ENCODE measurements at regions not wholly inside any gene's neighbourhood (a gene's known extent, or its start where the extent isn't known, plus 50 kb on each side); places are given as distances from the start of the nearest gene placed in this dataset.

DNA sequence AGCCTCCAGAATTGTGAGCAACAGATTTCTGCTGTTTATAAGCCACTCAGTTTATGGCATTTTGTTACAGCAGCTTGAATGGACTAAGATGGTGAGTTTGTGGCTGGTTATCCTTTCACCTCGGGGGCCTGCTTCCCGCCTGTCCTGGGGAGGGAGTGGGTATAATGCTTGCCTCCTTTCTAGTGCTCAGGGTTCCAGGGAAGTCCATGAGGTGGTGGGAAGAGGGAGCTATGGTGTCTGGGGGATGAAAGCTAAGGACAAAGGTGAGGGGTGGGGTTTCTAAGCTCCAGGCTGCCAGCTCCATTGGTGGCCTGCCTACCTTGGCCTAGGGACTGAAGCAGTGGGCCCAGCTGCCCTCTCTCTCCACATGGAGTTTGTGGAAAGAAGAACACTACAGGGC is 50.2 kb upstream of the SDK2 start:
- DNase-seq: no peak

DNA sequence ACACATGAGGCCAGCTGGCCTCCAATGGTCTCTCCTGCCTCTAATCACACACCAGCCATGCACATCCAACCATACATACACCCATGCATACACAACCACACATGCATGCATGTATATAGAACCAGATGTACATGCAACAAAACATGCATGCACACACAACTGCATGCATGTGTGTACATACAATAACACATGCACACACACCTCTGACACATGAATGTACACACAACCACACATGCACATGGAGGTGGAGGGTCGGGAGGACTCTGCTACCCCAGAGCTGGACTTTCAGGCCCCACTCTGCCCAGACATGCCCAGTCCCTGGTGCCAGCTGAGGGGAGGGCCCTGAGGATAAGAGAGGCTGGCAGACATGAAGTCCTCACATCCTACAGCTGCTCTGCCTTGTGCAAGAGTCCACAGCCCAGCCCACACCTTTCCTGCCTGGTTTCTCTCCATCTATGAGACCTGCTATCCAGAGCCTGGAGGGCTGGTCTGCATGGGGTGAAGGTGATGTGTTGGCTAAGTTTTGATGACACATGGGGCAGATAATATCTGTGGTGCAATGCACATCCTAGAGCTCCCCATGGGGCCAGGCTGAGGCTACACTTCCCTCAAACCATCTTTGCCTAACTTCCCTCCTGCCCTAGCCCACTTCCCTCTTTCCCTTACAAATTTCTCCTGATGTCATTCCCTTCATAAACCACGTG is 50.9 kb upstream of the SDK2 start:
- DNase-seq: no peak

DNA sequence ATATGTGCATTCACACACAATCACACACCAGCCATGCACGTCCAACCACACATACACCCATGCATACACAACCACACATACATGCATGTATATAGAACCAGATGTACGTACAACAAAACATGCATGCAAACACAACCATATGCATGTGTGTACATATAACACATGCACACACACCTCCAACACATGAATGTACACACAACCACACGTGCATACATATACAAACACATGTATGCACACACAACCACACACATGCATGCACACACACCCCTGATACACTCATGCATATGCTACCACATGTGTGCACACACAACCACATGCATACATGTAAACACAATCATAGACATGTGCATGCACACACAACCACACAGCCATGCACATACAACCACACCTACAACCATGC is 52.0 kb upstream of the SDK2 start:
- DNase-seq: no peak

DNA sequence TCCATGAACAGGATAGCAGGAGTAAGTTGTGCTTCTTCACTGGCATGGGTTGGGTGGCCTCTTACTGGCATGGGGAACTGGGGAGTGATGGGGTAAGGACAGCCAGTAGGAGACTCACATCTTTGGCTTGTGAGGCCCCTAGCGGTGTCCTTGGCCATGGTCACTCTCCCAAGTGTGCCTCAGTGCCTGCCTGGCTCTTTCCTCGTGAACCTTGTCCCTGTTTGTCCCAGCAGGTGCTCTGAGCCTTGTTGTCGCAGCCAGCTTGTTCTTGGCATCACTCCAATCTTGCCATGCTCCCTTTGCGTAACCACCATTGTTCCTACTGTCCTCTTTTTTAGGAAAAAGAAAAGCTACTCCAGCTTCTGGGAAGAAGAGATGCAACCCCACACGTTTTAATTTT is 53.6 kb upstream of the SDK2 start:
- no peak for DNase-seq

DNA sequence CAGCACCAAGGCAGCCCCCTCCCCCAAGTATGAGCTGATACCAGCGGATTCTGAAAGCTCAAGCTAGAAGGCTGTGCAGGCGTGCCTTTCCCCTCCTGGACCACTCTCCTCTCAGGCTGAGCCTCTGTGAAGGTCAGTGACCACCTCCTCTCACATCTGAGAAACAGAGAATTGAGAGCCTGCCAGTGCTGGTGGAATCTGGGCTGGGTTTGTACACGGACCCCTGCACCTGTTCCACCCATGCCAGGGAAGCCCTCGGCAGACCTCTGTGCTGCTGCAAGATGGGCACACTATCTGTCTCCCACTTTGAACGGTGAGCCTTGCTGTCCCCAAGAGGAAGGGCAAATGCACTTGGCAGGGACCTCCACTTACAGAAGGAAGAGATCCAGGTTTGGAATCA is 54.7 kb upstream of the SDK2 start:
- DNase-seq: no peak

DNA sequence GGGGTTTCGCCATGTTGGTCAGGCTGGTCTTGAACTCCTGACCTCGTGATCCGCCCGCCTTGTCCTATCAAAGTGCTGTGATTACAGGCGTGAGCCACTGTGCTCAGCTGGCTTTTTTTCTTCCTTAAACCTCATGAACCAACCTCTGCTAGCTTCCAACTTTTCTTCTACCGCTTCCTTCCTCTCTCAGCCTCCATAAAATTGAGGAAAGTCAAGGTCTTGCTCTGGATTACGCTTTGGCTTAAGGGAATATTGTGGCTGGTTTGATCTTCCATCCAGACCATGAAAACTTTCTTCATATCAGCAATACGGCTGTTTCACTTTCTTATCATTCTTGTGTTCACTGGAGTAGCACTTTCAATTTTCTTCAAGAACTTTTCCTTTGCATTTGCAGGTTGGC is 57.5 kb upstream of the SDK2 start:
- DNase-seq: no peak

DNA sequence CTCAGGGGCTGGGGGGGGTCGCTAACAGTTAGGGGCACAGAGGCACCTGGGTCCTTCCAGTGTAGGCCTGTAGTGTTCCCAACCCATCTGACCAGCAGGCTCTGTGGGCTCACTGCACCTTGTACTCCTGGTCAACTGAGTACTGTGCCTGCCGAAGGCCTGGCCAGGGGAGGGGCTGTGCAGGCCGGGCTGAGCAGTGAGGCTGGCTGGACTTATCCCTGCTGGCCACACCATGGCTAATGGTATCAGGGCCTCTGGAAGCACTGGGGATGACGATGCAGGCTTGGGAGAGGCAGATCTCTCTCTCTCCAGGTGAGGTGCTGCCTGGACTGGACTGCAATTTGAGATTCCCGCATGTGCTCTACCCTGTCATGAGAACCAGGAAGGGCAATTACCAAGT is 58.9 kb upstream of the SDK2 start:
- DNase-seq: no peak

DNA sequence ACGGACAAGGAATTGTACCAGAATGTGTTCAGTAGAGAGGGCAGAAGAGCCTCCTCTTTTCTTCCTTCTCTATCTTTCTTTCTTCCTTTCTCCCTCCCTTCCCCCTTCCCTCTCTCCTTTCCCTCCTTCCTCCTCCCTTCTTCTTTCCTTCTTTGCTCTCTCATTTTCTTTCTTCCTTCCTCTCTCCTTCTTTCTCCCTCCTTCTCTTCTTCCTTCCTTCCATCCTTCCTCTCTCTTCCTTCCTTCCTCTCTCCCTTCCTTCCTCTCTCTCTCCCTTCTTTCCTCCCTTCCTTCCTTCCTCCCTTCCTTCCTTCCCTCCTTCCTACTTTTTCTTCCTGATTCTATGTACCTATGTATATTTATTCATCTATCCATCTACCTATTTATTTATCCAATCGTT is 59.7 kb upstream of the SDK2 start:
- no peak for DNase-seq

DNA sequence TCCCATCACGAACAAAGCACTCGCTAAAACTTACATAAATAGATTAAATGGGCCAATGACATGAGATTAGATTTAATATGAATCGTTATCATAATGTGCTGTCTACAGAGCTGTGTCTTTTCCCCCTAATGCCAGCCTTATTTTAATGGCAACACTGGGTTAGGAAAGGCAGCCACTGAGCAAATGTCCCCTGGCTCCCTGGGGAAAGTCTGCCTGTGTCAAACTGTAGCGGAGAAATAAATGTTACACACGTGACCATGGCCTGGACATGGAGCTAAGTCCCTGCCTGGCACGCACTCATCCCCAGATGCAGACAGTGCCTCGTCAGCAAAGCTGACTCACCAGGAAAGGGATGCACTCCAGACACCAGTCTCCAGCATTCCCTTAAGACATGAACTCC is 61.3 kb upstream of the SDK2 start:
- no peak for DNase-seq

DNA sequence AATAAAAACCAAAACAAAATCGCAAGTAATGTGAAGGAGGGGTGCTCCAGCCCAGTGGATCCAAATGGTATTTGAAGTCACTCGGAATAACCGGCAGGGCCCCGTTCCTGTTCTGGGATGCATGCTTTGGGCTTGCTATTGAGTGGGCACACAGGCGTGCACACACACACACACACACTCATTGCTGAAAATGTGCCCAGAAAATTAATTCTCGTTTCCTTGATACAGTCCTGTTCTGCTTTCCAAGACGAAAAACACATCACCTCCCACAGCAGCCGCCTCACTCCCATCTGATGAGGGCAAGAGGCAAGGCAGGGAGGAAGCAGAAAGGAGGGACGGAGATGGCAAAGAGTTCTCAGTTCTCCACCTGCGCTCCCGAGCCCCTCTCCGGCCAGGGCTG is 62.2 kb upstream of the SDK2 start:
- DNase-seq: no peak

DNA sequence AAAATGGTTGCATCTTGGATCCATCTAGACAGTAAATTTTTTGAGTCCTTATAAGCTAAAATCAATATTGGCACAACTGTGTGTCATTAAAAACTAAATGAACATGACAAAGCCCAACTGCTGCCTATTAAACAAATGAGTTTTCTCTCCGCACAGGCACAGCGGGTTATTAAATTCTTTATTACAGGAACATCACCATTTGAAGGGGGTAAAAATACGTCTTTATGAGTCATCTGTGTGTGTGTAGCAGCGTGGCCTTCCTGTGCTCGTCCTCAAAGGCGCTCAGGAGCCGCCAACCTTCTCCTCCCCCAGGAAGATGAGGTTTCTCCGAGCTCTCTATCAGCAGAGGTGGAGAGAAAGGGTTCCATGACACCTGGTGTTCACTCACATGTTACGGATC is 62.6 kb upstream of the SDK2 start:
- DNase-seq: peak; percentile 62

DNA sequence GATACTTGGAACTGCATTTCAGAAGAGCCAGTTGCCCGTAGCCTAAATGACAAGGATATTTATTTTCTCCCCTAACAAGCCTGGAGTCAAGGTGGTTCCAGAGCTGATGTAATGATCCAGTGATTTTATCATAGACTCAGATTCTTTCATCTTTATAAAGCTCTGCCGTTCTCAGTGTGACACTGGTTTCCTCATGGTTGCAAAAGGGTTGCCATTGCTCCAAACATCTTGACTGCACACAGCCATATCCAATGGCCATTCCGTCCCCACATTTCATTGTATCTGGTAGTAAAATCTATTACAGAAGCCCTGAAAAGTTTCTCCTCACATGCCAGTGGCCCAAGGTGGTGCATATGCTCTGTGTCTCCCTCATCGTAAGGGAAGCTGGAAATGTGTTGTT is 63.1 kb upstream of the SDK2 start:
- no peak for DNase-seq

DNA sequence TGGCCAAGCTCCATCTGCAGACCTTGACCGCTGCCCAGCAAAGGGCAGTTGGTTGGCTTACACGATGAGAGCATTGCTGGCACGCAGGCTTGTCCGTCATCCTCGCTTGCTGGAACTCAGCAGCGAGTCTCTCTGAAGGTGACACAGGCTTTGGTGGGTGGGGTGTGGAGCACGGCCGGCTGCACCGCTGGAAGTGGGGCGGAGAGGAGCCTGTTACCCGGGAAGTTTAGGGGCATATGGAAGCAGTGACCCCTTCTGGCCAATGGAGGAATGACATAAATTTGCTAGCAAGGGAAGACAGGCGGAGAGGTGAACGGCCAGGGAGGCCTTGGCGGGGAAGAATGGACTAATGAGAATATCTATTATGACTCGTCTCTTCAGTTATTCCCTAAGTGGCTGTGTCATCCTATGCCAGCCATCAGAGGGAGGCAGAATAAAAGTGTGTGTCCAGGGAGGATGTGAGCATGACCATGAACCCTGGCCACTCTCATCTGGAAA is 65.9 kb upstream of the SDK2 start:
- no peak for DNase-seq

DNA sequence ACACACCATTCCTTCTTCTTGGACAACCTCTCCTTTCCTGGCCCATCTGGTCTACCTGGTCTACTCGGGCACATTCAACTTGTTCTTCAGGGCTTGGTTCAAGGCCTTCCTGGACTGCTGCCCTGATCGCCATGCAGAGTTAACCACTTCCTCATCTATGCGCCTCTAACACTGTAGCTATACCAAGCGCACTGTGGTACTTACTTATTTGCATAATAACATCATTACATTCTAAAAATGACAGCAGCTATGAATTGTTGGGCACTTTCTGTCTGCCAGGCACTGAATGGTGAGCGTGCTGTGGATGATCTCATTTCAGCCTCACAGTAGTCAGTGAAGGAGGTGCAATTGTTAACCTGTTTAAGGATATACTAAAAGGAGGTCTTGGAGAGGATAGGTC is 66.9 kb upstream of the SDK2 start:
- DNase-seq: no peak

DNA sequence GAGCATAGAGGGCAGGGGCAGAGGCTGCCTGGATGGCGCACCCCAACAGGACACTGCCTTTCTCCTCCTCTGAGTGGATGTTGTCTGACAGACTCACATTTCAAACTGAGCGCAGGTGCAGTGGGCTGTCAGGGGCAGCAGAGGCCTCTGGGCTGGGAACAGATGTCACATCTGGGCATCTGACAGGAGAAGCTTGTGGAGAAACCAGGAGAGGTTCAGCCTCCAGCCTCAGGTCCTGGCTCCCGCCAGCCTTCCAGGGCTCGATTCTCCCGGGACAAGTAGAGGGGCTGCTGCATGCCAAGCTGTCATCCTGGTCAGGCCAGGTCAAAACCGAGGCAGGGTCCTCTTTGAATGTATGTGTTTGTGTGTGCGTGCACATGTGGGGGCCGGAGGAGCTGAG is 67.7 kb upstream of the SDK2 start:
- no peak for DNase-seq

DNA sequence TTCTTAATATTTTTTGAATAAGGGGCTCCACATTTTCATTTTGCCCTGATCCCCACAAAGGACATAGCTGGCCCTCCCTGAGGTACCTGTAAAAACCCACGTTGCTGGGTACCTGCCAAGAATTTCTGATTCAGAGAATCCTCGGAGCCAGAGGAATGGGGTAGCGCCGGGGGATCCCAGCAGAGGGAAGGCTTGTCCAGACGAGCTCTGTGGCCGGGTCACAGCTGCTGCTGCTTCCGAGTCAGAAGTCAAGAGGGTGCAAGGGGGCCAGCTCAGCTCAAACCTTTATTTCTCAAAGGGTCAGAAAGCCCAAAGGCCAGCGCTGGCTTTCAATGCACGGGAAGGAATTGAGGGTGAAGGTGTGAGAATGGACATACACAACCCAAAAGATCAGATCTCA is 68.9 kb upstream of the SDK2 start:
- DNase-seq: no peak

DNA sequence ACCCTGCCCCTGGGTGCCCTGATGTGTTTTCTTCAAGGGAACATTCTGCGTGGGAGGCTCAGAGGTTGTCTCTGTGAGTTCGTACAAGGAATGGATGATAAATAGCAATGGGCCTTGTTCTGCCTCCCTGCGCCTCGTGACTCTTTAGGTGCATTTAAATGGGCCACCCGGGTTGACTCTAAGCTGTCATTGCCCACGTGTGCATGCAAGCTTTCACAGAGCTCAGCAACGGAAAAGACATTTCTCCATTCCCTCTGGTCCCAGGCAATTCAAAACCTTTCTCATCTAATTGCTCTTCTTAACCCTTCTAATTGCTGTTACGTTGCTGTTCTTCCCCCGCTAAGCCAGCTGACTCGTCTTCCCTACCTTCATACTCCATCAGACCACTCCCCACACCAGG is 71.5 kb upstream of the SDK2 start:
- no peak for DNase-seq

DNA sequence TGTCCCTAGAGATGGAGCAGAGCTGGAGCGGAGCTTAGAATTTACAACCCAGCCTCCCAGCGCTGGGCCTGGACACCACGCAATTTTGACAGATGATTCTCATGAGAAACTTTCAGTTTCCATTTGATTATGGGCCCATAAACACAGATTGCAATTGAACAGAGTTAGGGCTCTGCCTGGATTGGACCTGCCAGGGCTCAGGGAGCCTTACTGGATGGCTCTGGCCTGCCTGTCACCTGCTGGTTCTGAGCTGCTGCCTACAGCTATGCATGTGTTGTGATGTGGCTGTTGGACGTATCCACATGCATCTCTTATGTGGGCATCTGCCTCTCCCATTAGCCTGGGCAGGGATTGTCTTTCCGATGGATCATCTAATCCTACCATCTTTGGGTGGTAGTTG is 73.4 kb upstream of the SDK2 start:
- no peak for DNase-seq

DNA sequence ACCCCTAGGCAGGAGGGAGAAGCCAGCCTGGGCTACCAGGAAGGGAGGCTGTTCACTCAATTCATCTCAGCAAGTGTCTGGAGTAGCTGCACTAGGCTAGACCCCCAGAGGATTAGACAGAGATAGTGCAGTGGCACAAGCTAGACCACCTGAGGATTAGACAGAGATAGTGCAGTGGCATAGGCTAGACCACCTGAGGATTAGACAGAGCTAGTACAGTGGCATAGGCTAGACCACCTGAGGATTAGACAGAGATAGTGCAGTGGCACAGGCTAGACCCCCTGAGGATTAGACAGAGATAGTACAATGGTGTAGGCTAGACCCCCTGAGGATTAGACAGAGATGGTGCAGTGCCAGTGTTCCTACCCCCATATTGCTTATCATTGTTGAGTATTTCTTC is 74.1 kb upstream of the SDK2 start:
- no peak for DNase-seq

DNA sequence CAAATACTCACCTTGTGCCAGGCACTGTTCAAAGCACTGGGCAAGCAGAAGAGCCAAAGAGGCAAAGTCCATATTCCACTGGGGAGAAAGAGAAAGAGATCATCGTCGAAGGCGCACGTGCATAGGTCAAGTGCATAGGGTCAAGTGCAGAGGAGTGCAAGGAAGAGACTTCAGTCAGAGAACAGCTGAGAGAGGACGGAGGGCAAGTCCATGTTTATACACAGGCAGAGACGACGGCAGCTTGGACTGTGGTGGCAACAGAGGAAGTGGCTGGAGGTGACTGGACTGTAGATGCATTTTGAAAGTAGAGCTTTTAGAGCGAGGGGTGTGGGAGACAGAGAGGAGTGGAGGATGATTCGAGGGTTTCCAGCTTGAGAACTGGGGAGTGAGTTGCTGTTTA is 74.7 kb upstream of the SDK2 start:
- DNase-seq: no peak

DNA sequence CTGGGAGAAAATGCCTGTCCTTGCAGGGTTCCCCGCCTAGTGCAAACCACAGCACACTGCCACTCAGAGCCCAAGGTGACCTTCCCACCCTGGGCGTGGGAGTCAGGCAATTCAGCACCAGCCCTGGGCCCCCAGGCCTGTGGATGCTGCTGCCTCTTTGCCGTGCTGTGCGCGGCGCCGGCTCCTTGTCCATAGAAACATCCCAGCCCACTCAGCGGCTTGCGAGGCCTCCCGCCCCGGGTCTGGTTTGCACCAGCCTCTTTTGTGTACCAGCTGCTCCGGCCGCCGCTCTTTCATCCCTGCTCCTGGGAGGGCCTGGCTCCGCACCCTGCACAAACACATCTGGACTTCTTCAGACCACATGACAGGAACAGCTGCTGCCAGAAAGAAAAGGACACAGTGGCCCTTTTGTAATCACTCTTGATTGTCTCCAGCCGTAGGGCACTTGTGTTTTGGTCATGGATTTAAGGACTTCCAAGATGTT is 75.4 kb upstream of the SDK2 start:
- no peak for DNase-seq

DNA sequence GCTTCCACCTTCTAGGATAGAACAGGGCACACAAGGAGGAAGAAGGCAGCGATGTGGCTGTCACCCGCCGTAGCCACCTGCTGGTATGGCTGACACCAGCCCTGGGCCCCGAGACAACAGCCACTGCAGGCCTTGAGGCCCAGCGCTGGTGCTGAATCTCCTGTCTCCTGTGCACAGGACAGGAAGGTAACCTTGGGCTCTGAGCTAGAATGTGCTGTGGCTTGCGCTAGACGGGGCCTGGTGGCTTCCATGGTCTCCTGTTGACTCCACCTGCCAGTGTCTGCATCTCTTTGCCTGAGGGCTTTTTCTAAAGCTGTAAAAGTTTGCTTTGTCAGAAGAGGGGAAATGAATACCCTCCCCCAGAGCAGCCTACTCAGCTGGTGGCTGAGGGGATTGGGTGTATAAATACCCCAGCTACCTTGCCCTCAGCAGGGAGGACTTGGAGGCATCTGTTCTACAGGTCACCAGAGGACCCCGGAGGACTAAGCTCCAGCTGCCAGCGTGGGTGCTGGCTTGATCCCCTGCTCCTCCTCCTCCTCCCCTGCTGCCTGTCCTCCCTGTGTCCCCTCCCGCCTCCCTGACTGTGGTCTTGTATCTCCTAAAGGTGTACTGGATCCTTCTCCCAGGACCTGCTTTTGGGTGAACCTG is 76.1 kb upstream of the SDK2 start:
- DNase-seq: no peak

DNA sequence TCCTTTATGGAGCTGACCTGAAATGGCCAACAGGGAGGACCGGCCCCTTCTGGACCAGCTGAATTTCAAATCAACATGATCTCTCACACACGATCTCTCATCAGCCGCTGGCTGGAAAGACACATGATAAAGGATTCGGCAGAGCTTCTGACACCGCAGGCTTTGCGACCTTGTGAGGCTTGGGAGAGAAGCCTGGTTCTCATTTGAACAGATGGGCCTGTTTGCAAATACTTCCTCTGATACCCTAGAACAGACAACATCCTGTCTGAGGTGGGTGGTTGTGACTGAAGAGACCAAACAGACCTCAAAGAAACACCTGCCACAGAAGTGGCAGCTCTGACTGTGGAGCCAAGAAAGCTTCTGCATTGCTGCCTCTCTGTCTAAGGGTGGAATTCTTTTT is 77.9 kb upstream of the SDK2 start:
- no peak for DNase-seq

DNA sequence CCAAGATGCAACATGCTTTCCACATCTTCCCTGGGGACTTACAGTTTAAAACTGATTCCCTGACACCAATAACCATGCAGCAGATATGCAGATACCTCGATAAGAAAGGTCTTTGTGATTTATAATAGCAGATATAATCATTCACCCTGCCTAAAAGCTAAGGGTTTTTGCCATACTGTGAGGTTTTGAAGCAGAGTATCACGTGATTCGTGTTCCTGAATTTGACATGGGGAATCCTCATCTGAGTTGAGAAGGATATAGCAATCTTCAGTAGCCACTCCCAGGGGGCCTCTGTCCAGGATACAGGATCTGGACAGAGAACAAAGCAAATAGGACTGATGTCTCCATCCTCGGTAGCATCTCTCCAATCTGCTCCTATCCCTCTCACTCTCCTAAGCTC is 79.1 kb upstream of the SDK2 start:
- no peak for DNase-seq

DNA sequence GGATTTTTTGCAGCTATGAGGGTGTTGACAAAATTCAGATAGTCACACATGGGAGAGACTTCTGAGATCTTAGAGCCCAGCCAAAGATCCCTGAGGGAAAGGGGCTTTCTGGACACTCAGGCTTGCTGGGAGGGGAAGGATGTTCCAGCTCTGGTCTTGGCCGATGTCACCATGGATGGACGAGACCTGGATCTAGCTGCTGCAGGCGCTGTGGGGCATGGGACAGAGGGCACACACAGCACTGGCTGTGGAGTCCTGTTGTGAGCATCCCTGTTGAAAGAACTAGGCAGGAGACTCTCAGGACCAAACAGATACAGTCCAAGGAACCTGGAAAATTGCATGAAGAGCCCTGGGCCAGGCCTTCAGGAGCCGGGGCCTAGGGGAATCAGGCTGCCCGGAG is 80.1 kb upstream of the SDK2 start:
- DNase-seq: no peak

Measured in NCI-H1436 treated with DMSO at 0.1 percent for 48 hours (cell line).